Tibial artery (tissue), 4 donors: ENCODE measurements at regions not wholly inside any gene's neighbourhood (a gene's known extent, or its start where the extent isn't known, plus 50 kb on each side); places are given as distances from the start of the nearest gene placed in this dataset.

Experiments
- DNase-seq, 2 donors: peaks; one replicate each; pipeline ENCODE4 v3.0.0-alpha.2; 2019
- H3K27ac ChIP-seq, 2 donors: fragments of 200-600 bp; sonication (generic) in 1 of 2; 1 replicate in 1 of 2; 2 replicates in 1 of 2; pipeline ENCODE4 v1.5.1; 2018 to 2019; ENCODE audit warnings: mild to moderate bottlenecking in 1 of 2
- H3K27me3 ChIP-seq, 2 donors: fragments of 200-600 bp; sonication (generic) in 1 of 2; one replicate each; pipeline versions ENCODE4 v1.5.1 to v1.6.0; 2016 to 2019
- H3K36me3 ChIP-seq, 3 donors: fragments of 200-600 bp; sonication (generic) in 2 of 3; one replicate each; pipeline ENCODE4 v1.5.1; 2016 to 2019; ENCODE audit warnings: mild to moderate bottlenecking in 2 of 3
- H3K4me1 ChIP-seq, 4 donors: fragments of 200-600 bp; sonication (generic) in 2 of 4; 1 replicate in 3 of 4; 2 replicates in 1 of 4; pipeline ENCODE4 v1.5.1; 2016 to 2019
- H3K4me3 ChIP-seq, 2 donors: fragments of 200-600 bp; sonication (generic) in 1 of 2; 1 replicate in 1 of 2; 2 replicates in 1 of 2; pipeline ENCODE4 v1.5.1; 2018 to 2019; ENCODE audit warnings: mild to moderate bottlenecking in 2 of 2
- H3K9me3 ChIP-seq, 3 donors: fragments of 200-600 bp; sonication (generic) in 1 of 3; one replicate each; pipeline ENCODE4 v1.5.1; 2016 to 2019
- CTCF ChIP-seq, 2 experiments: fragments of 200-600 bp in 1 of 2; fragments of 450-650 bp in 1 of 2; IDR thresholded peaks; one replicate each; pipeline ENCODE4 v1.5.1; 2017 to 2019; ENCODE audit warnings: antibody characterized with exemption in 2 of 2, mild to moderate bottlenecking in 1 of 2, moderate library complexity in 1 of 2
- intact Hi-C: fragments of 100-400 bp; cut with DNase I; formaldehyde crosslinking; loops from one replicate; pipeline ENCODE4 v1.15.0; 2023; ENCODE audit warnings: low total_unique reads

DNA sequence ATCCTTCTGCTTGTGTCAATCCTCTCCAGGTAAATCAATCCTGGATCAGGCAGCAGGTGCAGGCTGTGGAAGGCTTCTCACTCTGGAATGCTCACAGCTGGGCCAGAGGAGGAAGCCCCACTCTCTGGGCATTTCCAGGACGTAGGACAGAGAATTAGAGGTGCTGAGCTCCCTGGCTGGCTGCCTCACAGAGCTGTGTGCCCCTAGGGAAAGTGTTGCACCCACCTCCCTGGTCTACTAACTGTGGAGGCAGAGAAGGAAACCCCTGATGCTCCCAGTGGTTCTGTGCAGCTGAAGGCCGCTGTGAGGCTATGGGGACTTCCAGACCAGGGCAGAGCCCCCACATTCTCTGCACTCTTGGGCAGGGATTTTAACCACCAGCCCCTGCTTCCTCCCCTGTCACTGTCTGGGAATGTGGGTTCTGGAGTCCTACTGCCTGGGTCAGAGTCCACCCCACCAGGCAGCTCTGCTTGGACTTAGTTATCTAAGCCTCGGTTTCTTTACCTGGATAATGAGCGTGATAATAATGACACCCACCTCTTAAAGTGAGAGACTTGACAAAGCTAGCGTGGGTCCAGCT, 73.5 kb upstream of the EEPD1 start:
- no peak overlapping the region for H3K27ac ChIP-seq
- no peaks in the 10 kb centered on the region for H3K27me3 ChIP-seq
- H3K9me3 ChIP-seq, result no peaks in the 10 kb centered on the region
- H3K4me1 ChIP-seq, result peaks cover 0 to 5% (median 0%) of the 10 kb centered on the region in 4 donors
- H3K4me3 ChIP-seq, result no peak overlapping the region
- DNase-seq, result peak in 1 of 2 donors; percentile 33
- no peaks in the 10 kb centered on the region for H3K36me3 ChIP-seq
- intact Hi-C loops, result no loop called here
- TF ChIP-seq CTCF (IDR thresholded peaks at IDR 0.05), result no peak

DNA sequence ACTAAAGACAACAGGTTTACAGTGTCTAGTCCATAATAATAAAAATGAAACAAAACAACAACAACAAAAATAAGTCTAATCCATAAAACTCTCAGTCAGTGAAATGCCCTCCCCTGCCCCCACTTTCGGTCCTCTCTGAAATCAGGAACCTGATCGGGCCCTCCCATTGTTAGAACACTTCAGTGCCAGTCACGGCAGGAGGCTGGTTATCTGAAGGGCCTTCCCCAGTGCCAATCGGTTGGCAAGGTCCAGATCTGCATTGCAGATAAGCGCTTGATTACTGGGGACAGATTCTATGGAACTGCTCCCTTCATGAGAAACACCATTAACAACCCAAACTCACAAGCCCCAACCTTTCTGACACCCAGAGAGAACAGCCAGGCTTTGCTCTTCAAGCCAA, 72.2 kb upstream of the EEPD1 start:
- peak in 1 of 2 donors; percentile 37 for DNase-seq

DNA sequence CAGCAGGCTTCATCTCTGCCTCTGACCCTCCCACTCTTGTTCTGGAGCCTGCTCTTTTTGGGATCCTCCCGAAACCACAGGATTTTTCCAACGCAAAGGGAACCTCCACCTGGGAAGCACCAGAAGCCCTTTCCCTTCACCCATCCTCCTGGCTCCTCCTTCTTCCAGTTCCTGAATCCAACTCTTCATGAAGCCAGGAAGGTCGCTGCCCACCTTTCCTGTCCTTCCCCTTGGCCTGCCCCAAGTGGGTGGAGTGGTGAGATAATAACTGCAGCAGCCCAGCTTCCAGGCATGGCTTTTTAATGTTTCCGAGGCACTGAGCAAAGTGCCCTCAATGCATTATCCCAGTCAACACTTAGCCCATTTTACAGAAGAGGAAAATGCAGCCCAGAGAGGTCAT, 70.8 kb upstream of the EEPD1 start:
- intact Hi-C loops, result no loop called here
- Histone ChIP-seq H3K9me3 (no peaks in the 10 kb centered on the region), H3K4me3 (no peak overlapping the region), H3K4me1 (peaks cover 0 to 6% (median 0%) of the 10 kb centered on the region in 4 donors), H3K27ac (no peak overlapping the region), H3K27me3 (no peaks in the 10 kb centered on the region), H3K36me3 (no peaks in the 10 kb centered on the region)
- peak in 1 of 2 donors; percentile 42 for DNase-seq
- TF ChIP-seq CTCF (IDR thresholded peaks at IDR 0.05), result no peak

More for the DNA sequence above, 72.2 kb upstream of the EEPD1 start:
- intact Hi-C loops, result no loop called here
- Histone ChIP-seq H3K9me3 (no peaks in the 10 kb centered on the region), H3K4me3 (no peak overlapping the region), H3K27me3 (no peaks in the 10 kb centered on the region), H3K4me1 (peaks cover 0 to 6% (median 0%) of the 10 kb centered on the region in 4 donors), H3K27ac (no peak overlapping the region), H3K36me3 (no peaks in the 10 kb centered on the region)
- TF ChIP-seq CTCF (IDR thresholded peaks at IDR 0.05), result no peak

- no peaks in the 10 kb centered on the region for H3K9me3 ChIP-seq
- intact Hi-C loops, result no loop called here
- peaks cover 0 to 6% (median 0%) of the 10 kb centered on the region in 4 donors for H3K4me1 ChIP-seq
- H3K4me3 ChIP-seq, result no peak overlapping the region
- no peaks in the 10 kb centered on the region for H3K36me3 ChIP-seq
- peak in 1 of 2 donors; percentile 28 for DNase-seq
- no peak for TF ChIP-seq CTCF (IDR thresholded peaks at IDR 0.05)
- H3K27me3 ChIP-seq, result no peaks in the 10 kb centered on the region
- H3K27ac ChIP-seq, result no peak overlapping the region
Observed at GRCh38 chr7:36082910-36083309, 70.1 kb upstream of the EEPD1 start.

DNA sequence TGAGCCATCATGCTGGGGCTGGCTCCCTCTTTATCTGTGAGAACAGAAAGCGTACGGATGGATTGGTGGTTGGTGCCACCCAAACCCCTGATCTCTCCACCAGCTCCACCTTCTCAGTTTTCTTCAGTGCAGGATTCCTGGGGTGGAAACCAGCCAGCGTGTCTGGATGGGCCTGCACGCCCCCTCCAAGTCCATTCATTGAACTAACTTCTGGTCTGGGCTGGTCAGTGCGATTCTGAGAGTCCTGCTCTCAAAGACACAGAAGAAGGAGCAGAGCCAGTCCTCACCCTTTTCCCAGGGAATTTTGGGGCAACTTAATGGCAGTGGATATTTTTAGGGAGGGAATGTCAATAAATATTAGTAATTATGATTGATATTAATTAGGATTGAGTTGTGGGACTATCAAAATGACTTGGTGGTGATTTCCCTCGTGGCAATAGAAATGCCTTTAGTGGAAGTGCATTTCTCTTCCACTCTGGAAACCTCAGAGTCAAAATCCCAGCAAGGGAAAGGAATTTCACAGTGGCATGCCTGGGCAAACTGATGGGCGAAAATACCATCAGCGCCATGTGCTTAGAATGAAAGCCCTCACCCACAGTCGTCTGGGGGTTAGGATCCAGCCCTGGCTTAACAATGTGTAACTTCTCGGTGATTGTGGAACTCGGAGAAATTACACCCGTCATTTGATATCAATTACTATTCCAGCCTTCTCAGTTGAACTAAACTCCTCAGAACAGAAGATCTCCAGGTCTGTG, 69.3 kb upstream of the EEPD1 start:
- Histone ChIP-seq H3K27ac (no peak overlapping the region), H3K9me3 (no peaks in the 10 kb centered on the region), H3K36me3 (no peaks in the 10 kb centered on the region), H3K4me3 (no peak overlapping the region), H3K4me1 (peaks cover 0 to 6% (median 0%) of the 10 kb centered on the region in 4 donors), H3K27me3 (no peaks in the 10 kb centered on the region)
- intact Hi-C loops, result no loop called here
- DNase-seq, result peak in 1 of 2 donors; percentile 17
- TF ChIP-seq CTCF (IDR thresholded peaks at IDR 0.05), result no peak
